Right cardiac atrium (tissue), 5 donors: ENCODE measurements at regions not wholly inside any gene's neighbourhood (a gene's known extent, or its start where the extent isn't known, plus 50 kb on each side); places are given as distances from the start of the nearest gene placed in this dataset.
"Not testable (repeated sequence)": the region's sequence is repeated elsewhere in the genome, so short reads cannot be mapped to it uniquely, and the experiment has no call there.

Source experiments
- ATAC-seq, 2 donors: fragments of 200-7000 bp; cut with Tn5 transposase; one replicate each; pipeline versions ENCODE4 v1.8.0 to v1.9.1; 2020; ENCODE audit warnings: moderate library complexity in 2 of 2, mild to moderate bottlenecking in 1 of 2
- DNase-seq, 3 donors: peaks; one replicate each; pipeline ENCODE4 v3.0.0-alpha.2; 2020
- H3K27ac ChIP-seq: one replicate; pipeline ENCODE4 v1.5.1; 2013; ENCODE audit warnings: mild to moderate bottlenecking, low read length, control low read depth, moderate library complexity
- H3K27me3 ChIP-seq: one replicate; pipeline ENCODE4 v1.6.1; 2013; ENCODE audit not compliant: control insufficient read depth, insufficient read depth
- H3K4me1 ChIP-seq: one replicate; pipeline ENCODE4 v1.6.1; 2013; ENCODE audit warnings: low read length; ENCODE audit not compliant: control insufficient read depth, insufficient read depth
- H3K4me3 ChIP-seq: one replicate; pipeline ENCODE4 v1.5.1; 2013; ENCODE audit warnings: low read length, control low read depth
- H3K9me3 ChIP-seq: one replicate; pipeline ENCODE4 v1.6.1; 2013; ENCODE audit warnings: low read length; ENCODE audit not compliant: control insufficient read depth
- WGBS: extraction: QIAGEN DNeasy Blood & Tissue Kit; methylation state at CpG from one replicate; pipeline ENCODE4 v1.1.7; 2013; 5-methylcytosine and 5-hydroxymethylcytosine counted together
- intact Hi-C, 4 donors: fragments of 100-400 bp; cut with DNase I; formaldehyde crosslinking; loops; one replicate each; pipeline versions ENCODE4 v1.11.0 to v1.14.0; 2022 to 2023
- donor health status: healthy with polysubstance abuse.
- donor health status: DM: no; HTN: yes; CAD: no.
- donor health status: DM: no; HTN: no; CAD: no.
- donor health status: DM: no; HTN: yes; CAD: no; lungs with severe emphysema.
- donor health status: DM: yes; HTN: yes; CAD: no.

- peak; percentile 15 to 20 for ATAC-seq
These were observed 133.6 kb upstream of the XPO1 start for GRCh38 chr2:61671561-61672315.

GRCh38 chr2:61670591-61671501, 132.7 kb upstream of the XPO1 start:
- ATAC-seq: peak; percentile 93
- peak overlapping the region; percentile 43 for H3K4me3 ChIP-seq
- 16% methylated on average over 3 of the region's 3 CpGs for WGBS
- peak; percentile 62 to 72 (median 68) for DNase-seq
- H3K4me1 ChIP-seq: peaks cover 3% of the 10 kb centered on the region
- H3K9me3 ChIP-seq: no peaks in the 10 kb centered on the region
- no peak overlapping the region for H3K27ac ChIP-seq
- intact Hi-C loops: no loop called here
- H3K27me3 ChIP-seq: no peaks in the 10 kb centered on the region

More at GRCh38 chr2:61671561-61672315, 133.6 kb upstream of the XPO1 start:
- Histone ChIP-seq H3K9me3 (no peaks in the 10 kb centered on the region), H3K4me3 (peak overlapping the region; percentile 43), H3K27ac (peak overlapping the region; percentile 78), H3K4me1 (peaks cover 3% of the 10 kb centered on the region), H3K27me3 (no peaks in the 10 kb centered on the region)
- no peak for DNase-seq
- WGBS: 59% methylated on average over 5 of the region's 5 CpGs
- intact Hi-C loops: no loop called here

- intact Hi-C loops: loop anchor here in 1 of 4 donors (10.0 kb wide), 1 partner anchor 129 kb away; the partner anchor contains the start of gene XPO1
- H3K4me1 ChIP-seq: peaks cover 6% of the 10 kb centered on the region
- no peaks in the 10 kb centered on the region for H3K27me3 ChIP-seq
- H3K27ac ChIP-seq: no peak overlapping the region
- DNase-seq: no peak
- no peak overlapping the region for H3K4me3 ChIP-seq
- no peaks in the 10 kb centered on the region for H3K9me3 ChIP-seq
- no peak for ATAC-seq
- WGBS: 92% methylated on average over 1 of the region's 1 CpG
These were observed 126.0 kb upstream of the XPO1 start for GRCh38 chr2:61664190-61664589.

GRCh38 chr2:61662990-61663389, 124.8 kb upstream of the XPO1 start:
- Histone ChIP-seq H3K9me3 (no peaks in the 10 kb centered on the region), H3K27me3 (no peaks in the 10 kb centered on the region), H3K4me1 (peaks cover 7% of the 10 kb centered on the region), H3K27ac (no peak overlapping the region), H3K4me3 (no peak overlapping the region)
- no peak for DNase-seq
- no peak for ATAC-seq
- WGBS: 66% methylated on average over 7 of the region's 7 CpGs
- intact Hi-C loops: loop anchor here in 1 of 4 donors (10.0 kb wide), 1 partner anchor 128 kb away; the partner anchor contains the start of gene XPO1

- Histone ChIP-seq H3K4me1 (peaks cover 7% of the 10 kb centered on the region), H3K27me3 (no peaks in the 10 kb centered on the region), H3K4me3 (no peak overlapping the region), H3K27ac (peak overlapping the region; percentile 98), H3K9me3 (no peaks in the 10 kb centered on the region)
- peak; percentile 87 to 88 for ATAC-seq
- peak in 2 of 3 donors; percentile 23 to 61 for DNase-seq
- intact Hi-C loops: loop anchor here in 1 of 4 donors (10.0 kb wide), 1 partner anchor 126 kb away; the partner anchor contains the start of gene XPO1
- 46% methylated on average over 4 of the region's 4 CpGs for WGBS
These were observed 122.6 kb upstream of the XPO1 start for GRCh38 chr2:61660511-61661388.

GRCh38 chr2:61658841-61659780, 121.0 kb upstream of the XPO1 start:
- intact Hi-C loops: loop anchor here in 1 of 4 donors (10.0 kb wide), 1 partner anchor 104 kb away; no protein-coding TSS in a partner anchor
- Histone ChIP-seq H3K27me3 (no peaks in the 10 kb centered on the region), H3K4me1 (peaks cover 7% of the 10 kb centered on the region), H3K9me3 (no peaks in the 10 kb centered on the region), H3K4me3 (no peak overlapping the region), H3K27ac (peak overlapping the region; percentile 42)
- peak; percentile 89 to 92 for ATAC-seq
- WGBS: 54% methylated on average over 3 of the region's 3 CpGs
- DNase-seq: no peak

- not testable (repeated sequence) for H3K27me3 ChIP-seq, ATAC-seq, H3K27ac ChIP-seq, H3K4me3 ChIP-seq, DNase-seq, H3K9me3 ChIP-seq, H3K4me1 ChIP-seq
- intact Hi-C loops: loop anchor here in 1 of 4 donors (10.0 kb wide), 1 partner anchor 95 kb away; no protein-coding TSS in a partner anchor
- WGBS: 93% methylated on average over 3 of the region's 3 CpGs
These were observed 111.8 kb upstream of the XPO1 start for GRCh38 chr2:61649946-61650345.

GRCh38 chr2:61649021-61649420, 110.9 kb upstream of the XPO1 start:
- H3K4me3 ChIP-seq: no peak overlapping the region
- no peak overlapping the region for H3K27ac ChIP-seq
- no peaks in the 10 kb centered on the region for H3K4me1 ChIP-seq
- no peak for DNase-seq
- peaks cover 1% of the 10 kb centered on the region for H3K9me3 ChIP-seq
- ATAC-seq: no peak
- 88% methylated on average over 2 of the region's 2 CpGs for WGBS
- intact Hi-C loops: no loop called here
- H3K27me3 ChIP-seq: no peaks in the 10 kb centered on the region

- H3K9me3 ChIP-seq: peaks cover 1% of the 10 kb centered on the region
- 81% methylated on average over 5 of the region's 5 CpGs for WGBS
- DNase-seq (no peak), ATAC-seq (no peak)
- no peak overlapping the region for H3K27ac ChIP-seq
- intact Hi-C loops: no loop called here
- H3K4me1 ChIP-seq: no peaks in the 10 kb centered on the region
- no peak overlapping the region for H3K4me3 ChIP-seq
- H3K27me3 ChIP-seq: no peaks in the 10 kb centered on the region
These were observed 108.9 kb upstream of the XPO1 start for GRCh38 chr2:61647044-61647443.
